ENCODE measurements at regions not wholly inside any gene's neighbourhood (a gene's known extent, or its start where the extent isn't known, plus 50 kb on each side); places are given as distances from the start of the nearest gene placed in this dataset.

GRCh38 chr2:237213315-237214022 lies 127.8 kb downstream of the COPS8 start:
- no peak for DNase-seq (ENCODE audit: extremely low read depth in 1 of 2, low read depth in 1 of 2)

GRCh38 chr2:237214030-237214675 lies 128.5 kb downstream of the COPS8 start:
- no peak for DNase-seq (ENCODE audit: extremely low read depth in 1 of 2, low read depth in 1 of 2)

GRCh38 chr2:237214963-237215362 lies 129.3 kb downstream of the COPS8 start:
- DNase-seq (ENCODE audit: extremely low read depth in 1 of 2, low read depth in 1 of 2): no peak

- DNase-seq (ENCODE audit: extremely low read depth in 1 of 2, low read depth in 1 of 2): no peak
Observed at GRCh38 chr2:237217995-237218616, 132.4 kb downstream of the COPS8 start.

- no peak for DNase-seq (ENCODE audit: extremely low read depth in 1 of 2, low read depth in 1 of 2)
Observed at GRCh38 chr2:237218756-237219155, 133.1 kb downstream of the COPS8 start.

GRCh38 chr2:237219826-237220225 lies 134.1 kb downstream of the COPS8 start:
- no peak for DNase-seq (ENCODE audit: extremely low read depth in 1 of 2, low read depth in 1 of 2)

- DNase-seq (ENCODE audit: extremely low read depth in 1 of 2, low read depth in 1 of 2): no peak
Observed at GRCh38 chr2:237221443-237221842, 135.8 kb downstream of the COPS8 start.

GRCh38 chr2:237222178-237222577 lies 136.5 kb downstream of the COPS8 start:
- DNase-seq (ENCODE audit: extremely low read depth in 1 of 2, low read depth in 1 of 2): no peak

- no peak for DNase-seq (ENCODE audit: extremely low read depth in 1 of 2, low read depth in 1 of 2)
Observed at GRCh38 chr2:237222601-237223041, 136.9 kb downstream of the COPS8 start.

- DNase-seq (ENCODE audit: extremely low read depth in 1 of 2, low read depth in 1 of 2): no peak
Observed at GRCh38 chr2:237223201-237223861, 137.6 kb downstream of the COPS8 start.

- no peak for DNase-seq (ENCODE audit: extremely low read depth in 1 of 2, low read depth in 1 of 2)
Observed at GRCh38 chr2:237227190-237227589, 141.5 kb downstream of the COPS8 start.

GRCh38 chr2:237227592-237228280 lies 142.0 kb downstream of the COPS8 start:
- no peak for DNase-seq (ENCODE audit: extremely low read depth in 1 of 2, low read depth in 1 of 2)

- DNase-seq (ENCODE audit: extremely low read depth in 1 of 2, low read depth in 1 of 2): no peak
Observed at GRCh38 chr2:237228281-237228625, 142.6 kb downstream of the COPS8 start.

GRCh38 chr2:237229905-237230304 lies 144.2 kb downstream of the COPS8 start:
- no peak for DNase-seq (ENCODE audit: extremely low read depth in 1 of 2, low read depth in 1 of 2)

- no peak for DNase-seq (ENCODE audit: extremely low read depth in 1 of 2, low read depth in 1 of 2)
Observed at GRCh38 chr2:237230355-237230754, 144.7 kb downstream of the COPS8 start.

- no peak for DNase-seq (ENCODE audit: extremely low read depth in 1 of 2, low read depth in 1 of 2)
Observed at GRCh38 chr2:237231593-237231992, 145.9 kb downstream of the COPS8 start.

GRCh38 chr2:237232166-237232565 lies 146.5 kb downstream of the COPS8 start:
- no peak for DNase-seq (ENCODE audit: extremely low read depth in 1 of 2, low read depth in 1 of 2)

GRCh38 chr2:237234268-237234667 lies 148.6 kb downstream of the COPS8 start:
- no peak for DNase-seq (ENCODE audit: extremely low read depth in 1 of 2, low read depth in 1 of 2)

- no peak for DNase-seq (ENCODE audit: extremely low read depth in 1 of 2, low read depth in 1 of 2)
Observed at GRCh38 chr2:237235383-237236095, 149.8 kb downstream of the COPS8 start.

GRCh38 chr2:237236188-237236587 lies 150.5 kb downstream of the COPS8 start:
- no peak for DNase-seq (ENCODE audit: extremely low read depth in 1 of 2, low read depth in 1 of 2)

Data from activated CD8-positive, alpha-beta memory T cell treated with anti-CD3 and anti-CD28 coated beads for 1 hour (primary cell).